ENCODE measurements at regions not wholly inside any gene's neighbourhood (a gene's known extent, or its start where the extent isn't known, plus 50 kb on each side); places are given as distances from the start of the nearest gene placed in this dataset.

- no peak for TF ChIP-seq GATA2 (IDR thresholded peaks at IDR 0.05; ENCODE audit: low read depth, low read length)
- no peak for TF ChIP-seq GATA3 (IDR thresholded peaks at IDR 0.05; ENCODE audit: low read depth, low read length)
These were observed 678.9 kb upstream of the LMO3 start for GRCh38 chr12:17284873-17285272.
